Upper lobe of left lung (tissue), 4 donors: ENCODE measurements at regions not wholly inside any gene's neighbourhood (a gene's known extent, or its start where the extent isn't known, plus 50 kb on each side); places are given as distances from the start of the nearest gene placed in this dataset.

ENCODE experiments used
- CTCF ChIP-seq, 6 experiments: fragments of 450-650 bp in 4 of 6; fragments of 200-600 bp in 2 of 6; sonication (generic) in 2 of 6; IDR thresholded peaks; one replicate each; pipeline ENCODE4 v1.5.1; 2016 to 2019; ENCODE audit warnings: antibody characterized with exemption in 6 of 6
- EP300 ChIP-seq, 4 donors: sonication (generic); formaldehyde crosslinking; IDR thresholded peaks; one replicate each; pipeline ENCODE4 v1.5.1; 2017; ENCODE audit warnings: antibody characterized with exemption in 4 of 4, control low read depth in 2 of 4
- POLR2A ChIP-seq, 4 donors: fragments of 450-650 bp; IDR thresholded peaks; one replicate each; pipeline ENCODE4 v1.5.1; 2016 to 2017; ENCODE audit warnings: antibody characterized with exemption in 4 of 4, mild to moderate bottlenecking in 2 of 4

- no peak for TF ChIP-seq CTCF (IDR thresholded peaks at IDR 0.05)
- no peak for TF ChIP-seq POLR2A (IDR thresholded peaks at IDR 0.05)
- TF ChIP-seq EP300 (IDR thresholded peaks at IDR 0.05) = no peak
These were observed 569.5 kb upstream of the LRRN3 start for GRCh38 chr7:110521357-110521911.
